ENCODE measurements at regions not wholly inside any gene's neighbourhood (a gene's known extent, or its start where the extent isn't known, plus 50 kb on each side); places are given as distances from the start of the nearest gene placed in this dataset.

- no peak overlapping the region for H3K9ac ChIP-seq (ENCODE audit: insufficient read depth in 1 of 2, low read depth in 2 of 2, low read length in 2 of 2)
- no peaks in the 10 kb centered on the region for H3K27me3 ChIP-seq (ENCODE audit: control insufficient read depth in 2 of 2, insufficient read depth in 2 of 2, low read length in 2 of 2)
- H4K20me1 ChIP-seq (replicated peaks; ENCODE audit: control insufficient read depth, insufficient read depth, low read length), result no peaks in the 10 kb centered on the region
- TF ChIP-seq JUND (IDR thresholded peaks at IDR 0.05; ENCODE audit: borderline replicate concordance, low read depth, low read length) (peak; percentile 62), JUND (tag; IDR thresholded peaks at IDR 0.05; ENCODE audit: borderline replicate concordance, low read depth, low read length) (peak; percentile 41; the same call in 1 of the 3 replicates), ATF3 (IDR thresholded peaks at IDR 0.05) (peak; percentile 65; the same call in 1 of the 2 replicates), ATF3 (CRISPR knock-in tag; conservative IDR thresholded peaks at IDR 0.05) (no peak), CTBP1 (IDR thresholded peaks at IDR 0.05; ENCODE audit: borderline replicate concordance) (no peak), CREM (IDR thresholded peaks at IDR 0.05; ENCODE audit: low read depth) (peak; percentile 55), ZC3H4 (CRISPR knock-in tag; IDR thresholded peaks at IDR 0.05; ENCODE audit: borderline replicate concordance) (no peak), ATF1 (CRISPR knock-in tag; IDR thresholded peaks at IDR 0.05) (no peak), ATF1 (tag; IDR thresholded peaks at IDR 0.05) (0 out of 2 replicates have a peak, but pooled peaks have one; percentile 18), HMBOX1 (IDR thresholded peaks at IDR 0.05) (no peak), CEBPG (CRISPR knock-in tag; IDR thresholded peaks at IDR 0.05) (no peak), CEBPG (tag; conservative IDR thresholded peaks at IDR 0.05 in 1 of 2, IDR thresholded peaks at IDR 0.05 in 1 of 2) (peak; percentile 44 to 76; a peak in 3 of 4 replicates), TEAD4 (IDR thresholded peaks at IDR 0.05; ENCODE audit: low read length) (peak; percentile 12; the same call in 1 of the 2 replicates), TEAD4 (CRISPR knock-in tag; IDR thresholded peaks at IDR 0.05; ENCODE audit: borderline replicate concordance) (no peak), ATF7 (IDR thresholded peaks at IDR 0.05) (peak; percentile 75; the same call in 1 of the 2 replicates), CEBPB (tag; IDR thresholded peaks at IDR 0.05) (0 out of 2 replicates have a peak, but pooled peaks have one; percentile 7), JUN (IDR thresholded peaks at IDR 0.05; ENCODE audit: borderline replicate concordance, low read depth, low read length) (0 out of 2 replicates have a peak, but pooled peaks have one; percentile 30), JUN (CRISPR knock-in tag; IDR thresholded peaks at IDR 0.05; ENCODE audit: borderline replicate concordance) (no peak)
- no peak overlapping the region for H3K27ac ChIP-seq (ENCODE audit: extremely low read depth, low read depth, low read length)
- ChIA-PET CTCF (ENCODE audit: low intra/inter-chr PET ratio) (no interaction called here), POLR2A (no interaction called here)
- no peak for ATAC-seq
- H3K4me3 ChIP-seq, result no peak overlapping the region
- H3K79me2 ChIP-seq (ENCODE audit: control insufficient read depth, insufficient read depth, low read length), result no peaks in the 10 kb centered on the region
- no peaks in the 10 kb centered on the region for H3K36me3 ChIP-seq (ENCODE audit: control insufficient read depth, insufficient read depth, low read length)
- H3K9me3 ChIP-seq (replicated peaks; ENCODE audit: control insufficient read depth, insufficient read depth, low read depth, low read length), result no peaks in the 10 kb centered on the region
- no peak for DNase-seq (ENCODE audit: extremely low read depth in 1 of 4, low spot score in 3 of 4)
- intact Hi-C loops (cut with micrococcal nuclease), result no loop called here
- BruUV-seq (replicated peaks), result no TSS peak
- no peaks in the 10 kb centered on the region for H3K4me1 ChIP-seq (replicated peaks in 1 of 2; ENCODE audit: control insufficient read depth in 2 of 2, insufficient read depth in 2 of 2, low read length in 2 of 2)
- no peak overlapping the region for H3K4me2 ChIP-seq (ENCODE audit: insufficient read depth, low read length)
- in situ Hi-C loops (cut with MboI), result no loop called here
- H2AFZ ChIP-seq (ENCODE audit: low read depth, low read length), result no peak overlapping the region
- H3K9me1 ChIP-seq (ENCODE audit: control insufficient read depth, insufficient read depth, low read length), result no peaks in the 10 kb centered on the region
- FAIRE-seq, result no peak
Measured at GRCh38 chr3:70780790-70781189, 468.4 kb upstream of the MDFIC2 start.
